Lung microvascular endothelial cell (primary cell): ENCODE measurements at regions not wholly inside any gene's neighbourhood (a gene's known extent, or its start where the extent isn't known, plus 50 kb on each side); places are given as distances from the start of the nearest gene placed in this dataset.

ENCODE experiments used
- DNase-seq, 2 donors: peaks; one replicate each; pipeline versions ENCODE4 v3.0.0 to v3.0.0-alpha.2; 2010; ENCODE audit warnings: low read depth in 2 of 2

DNA sequence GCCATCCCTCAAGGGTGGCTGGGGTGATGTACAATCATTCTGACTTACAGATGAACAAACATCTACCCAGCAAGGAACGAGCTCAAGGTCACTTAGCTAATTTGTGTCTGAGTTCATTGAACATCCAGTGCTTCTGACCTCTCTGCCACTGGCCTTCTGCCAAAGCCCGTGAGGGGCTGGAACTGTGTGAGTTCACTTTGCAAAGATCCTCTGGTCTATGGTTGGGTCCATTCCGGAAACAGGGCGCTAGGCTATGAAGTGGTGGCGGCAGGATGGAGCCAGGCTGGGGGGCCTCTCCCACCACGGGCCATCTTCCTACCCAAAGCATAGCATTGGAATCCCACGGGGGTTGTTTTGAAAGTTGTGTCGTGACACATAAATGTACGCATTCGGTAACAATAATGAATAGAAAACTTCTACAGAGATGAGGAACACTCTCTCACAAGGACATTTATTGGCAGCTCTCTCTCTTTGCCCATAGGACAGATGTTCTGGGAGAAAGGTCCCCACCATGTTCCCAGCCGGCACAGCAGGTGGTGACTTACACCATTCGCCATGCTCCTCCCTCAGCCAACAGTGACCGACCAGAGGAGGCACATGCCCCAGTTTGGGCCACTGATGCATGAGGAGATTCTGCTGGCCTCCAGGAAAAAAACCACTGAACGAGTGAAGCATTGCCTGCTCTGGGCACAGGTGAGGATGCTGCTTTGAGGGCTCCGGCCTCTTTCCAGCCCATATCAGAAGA is 214.7 kb upstream of the CHRNA7 start:
- DNase-seq = no peak

DNA sequence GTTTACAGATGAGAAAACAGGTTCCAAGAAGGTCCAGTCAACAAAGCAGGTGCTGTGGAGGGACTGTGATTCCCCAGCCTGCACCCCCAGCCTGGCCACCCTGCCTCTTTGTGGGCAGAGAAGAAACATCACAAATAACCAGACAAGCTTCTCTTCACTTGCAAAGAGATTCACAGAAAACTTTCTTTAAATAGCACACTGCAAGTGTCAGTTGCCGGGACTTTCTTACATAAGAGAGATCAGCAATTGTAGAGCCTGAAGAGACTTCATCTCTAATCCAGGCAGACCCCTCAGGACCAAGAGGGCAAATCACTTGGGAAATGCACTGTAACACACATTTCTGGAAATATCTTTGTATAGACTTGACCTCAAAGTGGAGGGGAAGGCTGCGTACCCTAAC is 207.9 kb upstream of the CHRNA7 start:
- DNase-seq = no peak

DNA sequence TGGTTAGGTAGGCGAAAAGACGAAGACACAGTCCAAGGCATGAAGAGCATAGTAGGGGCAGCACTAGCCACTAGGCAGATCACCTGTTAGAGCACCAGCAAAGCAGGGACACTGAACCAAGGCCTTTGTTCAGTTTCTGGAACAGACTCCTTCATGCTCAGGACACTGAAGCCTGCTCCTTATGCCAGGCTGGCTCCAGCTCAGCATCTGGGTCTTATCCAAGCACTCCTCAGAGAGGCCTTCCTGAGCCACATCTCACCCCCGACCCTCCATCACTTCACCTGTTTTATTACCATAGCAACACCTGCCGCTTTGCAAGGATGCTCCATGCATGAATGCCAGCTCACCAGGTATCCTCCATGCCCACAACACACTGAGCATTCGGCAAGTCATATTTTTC is 206.3 kb upstream of the CHRNA7 start:
- no peak for DNase-seq

DNA sequence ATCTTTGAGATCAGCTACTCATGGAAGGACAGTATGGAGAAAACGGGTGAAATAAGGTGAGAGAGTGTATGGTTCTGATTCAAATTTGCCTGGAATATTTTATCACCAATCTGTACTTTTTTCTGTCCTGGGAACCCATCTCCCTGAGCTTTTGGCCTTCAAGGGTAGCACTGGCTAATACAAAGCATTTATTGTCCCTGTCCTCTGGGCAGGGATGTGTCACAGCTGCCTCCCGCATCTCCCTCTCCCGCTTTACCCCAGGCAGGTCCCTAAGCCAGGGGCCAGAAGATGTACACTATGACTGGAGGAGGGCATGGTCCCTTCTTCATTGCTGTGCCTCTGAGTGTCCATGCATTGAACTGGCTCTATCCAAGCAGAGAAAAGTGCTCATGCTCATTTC is 201.7 kb upstream of the CHRNA7 start:
- DNase-seq = no peak

DNA sequence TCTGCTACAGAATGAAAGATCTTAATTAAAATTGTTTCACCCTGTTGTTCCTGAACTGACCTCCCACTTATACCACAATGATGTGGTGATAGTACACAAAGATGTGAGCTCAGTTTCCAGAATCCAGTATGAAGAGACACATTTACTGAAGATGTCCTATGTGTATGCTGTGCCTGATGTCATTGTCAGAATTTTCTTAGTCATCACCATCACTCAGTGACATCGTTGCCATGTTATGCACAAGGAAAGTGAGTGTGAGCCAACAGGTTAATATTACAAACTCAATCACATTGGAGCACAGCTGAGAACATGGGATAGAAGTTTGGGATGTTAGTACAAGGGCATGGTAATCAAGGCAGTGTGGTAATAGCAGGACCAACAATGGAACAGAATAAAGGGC is 199.7 kb upstream of the CHRNA7 start:
- DNase-seq = no peak

DNA sequence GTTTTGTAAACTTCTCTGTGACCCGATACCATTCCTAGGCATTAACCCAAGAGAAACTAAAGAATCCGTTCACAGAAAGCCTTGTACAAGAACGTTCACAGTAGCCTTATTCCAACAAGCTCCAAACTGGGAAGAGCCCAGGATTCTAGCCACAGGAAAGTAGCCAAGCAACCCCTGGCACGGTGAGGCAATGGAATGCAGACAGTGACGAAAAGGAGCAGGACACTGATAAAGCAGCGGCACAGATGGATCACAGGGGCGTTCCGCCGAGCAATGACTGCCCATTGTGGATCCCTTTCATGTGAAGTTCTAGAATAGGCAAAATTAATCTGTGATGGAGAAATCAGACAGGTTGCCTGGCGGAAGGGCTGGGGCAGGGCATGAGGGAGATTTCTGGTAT is 198.7 kb upstream of the CHRNA7 start:
- DNase-seq = no peak

DNA sequence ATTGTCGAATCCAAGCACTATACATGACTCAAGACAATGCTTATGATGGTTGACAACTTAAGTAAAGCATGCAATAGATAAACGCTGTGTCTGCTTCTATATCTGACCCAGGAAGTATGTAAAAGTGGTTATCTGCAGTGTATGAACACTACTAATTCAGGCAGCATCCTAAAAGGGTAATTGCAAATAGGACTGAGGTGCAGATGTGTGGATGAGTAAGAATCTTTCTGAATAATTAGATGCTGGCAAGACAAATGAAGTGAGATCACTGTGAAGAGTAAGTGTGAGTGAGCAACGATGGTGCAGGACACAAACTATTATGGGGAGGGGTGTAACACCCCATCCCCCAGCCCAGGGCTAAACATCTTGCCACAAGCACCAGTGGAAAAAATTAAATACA is 195.7 kb upstream of the CHRNA7 start:
- no peak for DNase-seq

DNA sequence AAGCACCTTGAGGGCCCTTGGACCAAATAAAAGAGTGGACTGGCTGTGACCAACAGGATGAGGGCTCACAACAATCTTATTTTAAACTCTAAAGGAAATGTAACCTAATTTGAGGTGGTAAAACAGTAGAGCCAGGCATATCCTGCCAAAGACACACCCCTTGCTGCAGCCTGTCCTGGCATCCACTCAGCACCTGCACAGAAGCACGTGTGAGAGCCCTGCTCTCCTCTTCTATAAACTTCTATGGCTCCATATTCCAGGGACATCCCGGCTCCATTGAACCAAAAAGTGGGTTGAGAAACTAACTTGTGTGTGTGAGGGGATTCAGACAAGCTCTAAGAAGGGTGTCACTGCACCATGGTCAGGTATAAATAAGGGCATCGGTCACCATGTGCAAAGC is 190.9 kb upstream of the CHRNA7 start:
- DNase-seq = no peak

DNA sequence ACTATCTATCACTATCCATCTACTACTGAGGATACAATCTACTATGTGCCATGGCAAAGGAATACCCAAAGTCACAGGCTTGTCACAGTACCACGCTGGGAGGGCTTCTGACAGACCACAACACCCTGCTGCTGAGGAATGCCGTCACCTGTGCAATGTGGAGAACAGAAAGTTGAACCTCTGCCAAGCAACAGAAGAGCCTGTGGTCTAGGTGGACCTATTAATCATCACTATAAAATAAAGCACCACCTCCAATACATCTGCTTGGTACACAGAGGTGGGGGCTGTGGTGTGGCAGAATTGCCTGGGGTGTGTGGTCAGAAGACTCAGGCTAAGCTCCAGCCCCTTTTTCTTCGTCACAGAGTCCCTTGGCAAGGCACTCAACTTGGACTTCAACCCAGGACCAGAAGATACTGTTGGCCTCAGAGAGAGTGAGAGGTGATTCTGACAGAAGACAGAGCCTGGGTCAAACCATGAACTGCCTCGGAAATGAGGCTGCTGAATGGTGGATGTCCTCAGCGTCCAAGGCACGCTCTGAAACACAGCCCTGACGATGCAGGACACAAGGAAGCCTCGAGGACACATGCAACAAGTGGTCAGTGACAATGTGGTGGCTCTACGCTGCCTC is 189.4 kb upstream of the CHRNA7 start:
- DNase-seq = no peak

DNA sequence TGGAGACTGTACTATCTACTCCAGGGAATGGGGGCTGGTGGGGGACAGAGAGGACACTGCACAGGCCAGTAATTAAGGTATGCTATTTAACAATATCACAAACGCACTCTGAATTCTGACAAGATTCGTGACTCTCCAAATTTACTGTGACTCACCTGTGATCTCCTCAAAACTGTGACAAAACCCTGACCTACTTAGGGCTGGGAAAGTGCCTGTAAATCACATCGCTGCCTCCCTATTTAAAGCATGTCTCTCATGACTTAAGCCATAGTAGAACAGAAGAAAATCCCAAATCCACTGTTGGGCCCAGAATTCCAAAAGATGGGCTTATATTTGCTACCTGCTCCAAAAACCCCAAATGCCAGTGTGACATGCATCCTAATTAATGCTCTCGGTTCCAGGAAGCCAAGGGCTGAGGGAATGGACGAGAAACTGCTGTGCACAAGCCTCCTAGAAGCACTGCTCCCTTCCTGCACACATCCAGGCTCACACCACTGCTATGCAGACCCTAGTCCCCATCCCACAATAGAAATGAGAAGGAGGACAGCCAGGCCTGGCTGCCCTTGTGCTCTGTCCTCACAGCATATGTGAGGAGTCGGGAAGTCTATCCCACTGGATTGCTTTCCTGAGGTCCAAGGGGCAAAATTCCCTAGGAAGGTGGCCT is 187.7 kb upstream of the CHRNA7 start:
- DNase-seq = no peak

DNA sequence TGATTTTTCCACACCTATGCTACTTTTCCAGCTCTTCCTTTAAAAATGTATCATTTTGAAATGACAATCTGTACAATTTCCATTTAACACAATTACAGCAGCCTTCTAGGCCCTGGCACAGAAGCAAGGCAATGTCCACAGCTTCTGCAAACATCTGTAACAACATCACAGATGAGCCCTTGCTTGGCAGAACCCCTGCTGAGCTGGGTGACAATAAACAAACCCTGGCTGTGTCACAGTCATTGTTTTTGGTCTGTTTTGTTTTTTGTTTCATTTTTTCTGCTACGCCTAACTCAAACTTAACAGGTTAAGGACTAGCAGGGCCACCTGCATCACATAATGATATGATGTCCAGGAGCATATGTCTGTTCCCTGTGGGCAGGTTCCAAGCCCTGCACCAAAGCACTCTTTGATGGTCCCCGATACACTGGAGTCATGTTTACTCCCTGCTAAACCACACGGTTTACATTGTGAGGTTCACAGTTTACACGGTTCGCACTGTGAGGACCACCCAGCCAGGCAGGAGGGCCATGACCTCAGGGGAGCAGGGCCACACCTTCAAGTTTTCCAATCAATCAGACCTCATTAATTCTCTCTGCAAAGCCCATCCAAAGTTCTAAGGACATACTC is 186.8 kb upstream of the CHRNA7 start:
- DNase-seq = no peak

DNA sequence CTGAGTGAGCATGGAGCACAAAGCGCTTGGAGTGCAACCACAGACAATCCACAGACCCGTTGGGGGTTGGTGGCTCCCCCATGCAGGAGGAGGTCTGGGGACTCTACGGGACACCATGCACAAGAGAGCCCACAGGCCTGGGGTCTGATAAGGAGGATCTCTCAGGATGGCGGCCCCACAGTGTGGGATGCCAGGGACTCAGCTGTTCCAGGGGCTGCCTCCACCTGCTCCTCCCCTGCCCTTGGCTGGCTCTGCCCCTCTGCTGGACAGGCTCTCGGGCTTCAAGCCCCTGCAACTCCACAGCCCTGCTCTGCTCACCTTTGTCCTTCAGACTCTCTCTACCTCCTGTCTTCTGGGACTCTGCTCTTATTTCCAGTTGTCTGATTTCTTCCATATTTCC is 184.5 kb upstream of the CHRNA7 start:
- no peak for DNase-seq

DNA sequence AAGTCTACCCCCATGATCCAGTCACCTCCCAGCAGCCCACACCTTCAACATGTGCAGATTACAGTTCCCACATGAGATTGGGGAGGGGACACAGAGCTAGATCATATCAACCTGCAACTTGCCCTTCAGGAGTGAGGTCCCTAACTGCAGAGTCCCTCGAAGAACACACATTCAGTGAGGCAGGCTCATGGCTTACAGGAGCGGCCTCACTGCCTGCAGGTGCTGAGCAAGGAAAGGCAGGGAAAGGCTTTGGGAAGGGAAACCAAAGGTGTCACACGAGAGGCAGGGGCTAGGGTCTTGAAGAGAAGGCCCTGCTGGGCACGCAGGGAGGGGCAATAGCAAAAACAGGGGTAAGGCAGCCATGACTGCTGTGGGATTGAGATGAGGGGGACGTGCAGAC is 182.4 kb upstream of the CHRNA7 start:
- DNase-seq = no peak

DNA sequence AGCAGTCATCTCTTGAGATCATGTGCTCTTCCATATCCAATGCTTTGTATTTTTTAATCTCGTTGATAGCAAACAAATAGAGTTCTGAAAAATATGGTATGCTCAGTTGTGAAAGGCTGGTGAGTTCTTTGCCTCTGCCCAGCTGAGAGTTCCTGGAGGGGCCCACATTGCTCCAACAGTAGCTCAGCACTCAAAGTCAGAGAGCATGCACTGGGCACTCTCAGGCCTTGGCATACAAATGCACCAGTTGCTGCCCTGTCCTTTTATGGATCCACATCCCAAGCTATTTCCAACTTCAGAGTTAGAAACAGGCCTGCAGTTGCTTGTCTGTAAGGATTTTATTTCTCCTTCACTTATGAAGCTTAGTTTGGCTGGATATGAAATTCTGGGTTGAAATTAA is 181.7 kb upstream of the CHRNA7 start:
- no peak for DNase-seq

DNA sequence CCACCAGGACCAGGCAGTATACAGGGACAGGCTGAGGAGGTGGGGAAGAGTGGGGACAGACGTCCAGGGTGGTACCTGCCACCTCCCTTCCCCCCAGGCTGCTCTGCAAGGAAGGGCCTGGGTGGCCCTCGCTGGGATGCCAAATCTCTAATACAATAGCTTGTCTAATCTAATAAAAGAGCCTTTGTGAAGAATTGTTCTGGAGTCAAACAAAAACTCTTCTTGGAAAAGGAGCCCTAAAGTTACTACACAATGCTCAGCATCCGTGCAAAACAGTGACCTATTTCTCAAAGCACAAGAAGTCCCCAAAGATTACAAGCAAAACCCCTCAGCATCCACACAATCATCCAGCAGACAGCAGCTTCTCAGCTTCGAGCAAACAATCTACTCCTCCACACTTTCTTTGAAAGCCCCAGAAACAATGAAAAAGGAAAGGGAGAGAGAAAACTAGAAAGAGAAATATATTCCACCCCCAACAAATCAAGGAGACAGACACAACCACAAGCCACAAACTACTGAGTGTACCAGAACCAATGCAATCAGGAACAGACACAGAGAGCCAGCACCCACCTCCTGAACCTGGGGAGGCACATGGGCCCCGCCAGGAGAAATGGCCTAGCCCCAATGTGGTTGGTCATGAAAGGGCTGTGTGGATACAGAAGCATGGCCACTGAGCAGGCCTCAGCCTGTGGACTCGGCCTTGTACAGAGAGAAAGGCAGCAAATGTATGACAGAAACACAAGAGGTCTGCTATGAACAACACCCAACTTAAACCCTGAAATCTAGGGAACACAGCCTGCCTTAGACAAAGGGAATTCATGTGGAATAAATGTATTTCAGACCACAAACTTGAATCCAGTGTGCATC is 177.1 kb upstream of the CHRNA7 start:
- no peak for DNase-seq

DNA sequence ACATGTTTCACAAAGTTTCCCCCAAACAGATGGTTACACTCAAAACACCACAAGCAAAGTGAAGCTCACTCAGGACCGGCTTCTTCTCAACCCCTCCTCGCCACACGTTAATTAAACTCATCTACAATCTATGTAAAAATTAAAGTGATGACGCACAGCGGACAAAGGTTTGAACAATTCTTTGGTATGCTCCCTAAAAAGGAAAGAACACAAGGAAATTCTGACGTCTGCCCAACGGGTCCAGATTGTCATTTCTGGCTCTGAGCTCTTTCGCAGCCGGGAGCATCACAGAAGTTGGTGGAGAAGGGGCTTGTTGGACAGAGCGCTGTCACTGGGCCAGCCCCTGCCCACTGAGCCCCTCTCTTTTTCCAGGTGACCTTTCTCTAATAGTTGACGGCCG is 173.7 kb upstream of the CHRNA7 start:
- no peak for DNase-seq

DNA sequence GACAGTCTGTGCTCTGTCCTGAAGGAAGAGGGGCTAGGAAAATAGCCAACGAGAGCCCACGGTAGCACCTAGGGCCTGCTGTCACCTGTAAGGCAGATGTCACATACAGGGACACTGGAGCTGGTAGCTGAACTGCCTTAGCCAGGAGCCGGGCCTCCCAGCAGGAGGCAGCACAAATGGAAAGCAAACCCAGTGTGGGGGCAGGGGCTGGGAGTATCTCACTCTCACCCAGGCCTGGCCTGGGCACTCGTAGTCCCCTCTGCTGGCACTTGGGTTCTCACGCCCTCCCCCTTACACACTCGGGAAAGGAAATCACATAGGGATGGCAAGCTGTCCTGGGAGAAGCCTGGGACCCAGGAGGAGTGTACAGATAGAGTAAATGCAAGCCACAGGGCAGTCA is 173.1 kb upstream of the CHRNA7 start:
- no peak for DNase-seq

DNA sequence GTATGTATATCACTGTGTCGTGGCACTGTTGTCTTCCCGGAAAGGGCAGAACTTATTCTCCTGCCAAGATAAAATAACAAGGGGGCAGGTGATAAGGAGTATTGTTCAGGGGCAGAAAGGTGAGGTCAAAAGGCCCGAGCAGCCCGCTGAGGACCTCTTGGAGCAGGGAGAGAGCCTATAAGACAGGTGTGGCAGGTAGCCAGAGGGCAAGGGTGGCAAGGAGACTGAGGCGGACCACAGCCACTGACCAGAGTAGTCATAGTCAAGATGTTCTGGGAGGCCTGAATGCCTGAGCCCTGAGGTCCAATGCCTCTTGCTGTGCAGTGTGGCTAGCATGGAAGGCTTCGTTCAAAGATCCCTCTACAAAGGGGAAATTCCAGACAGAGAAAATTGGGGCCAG is 172.3 kb upstream of the CHRNA7 start:
- DNase-seq = no peak

DNA sequence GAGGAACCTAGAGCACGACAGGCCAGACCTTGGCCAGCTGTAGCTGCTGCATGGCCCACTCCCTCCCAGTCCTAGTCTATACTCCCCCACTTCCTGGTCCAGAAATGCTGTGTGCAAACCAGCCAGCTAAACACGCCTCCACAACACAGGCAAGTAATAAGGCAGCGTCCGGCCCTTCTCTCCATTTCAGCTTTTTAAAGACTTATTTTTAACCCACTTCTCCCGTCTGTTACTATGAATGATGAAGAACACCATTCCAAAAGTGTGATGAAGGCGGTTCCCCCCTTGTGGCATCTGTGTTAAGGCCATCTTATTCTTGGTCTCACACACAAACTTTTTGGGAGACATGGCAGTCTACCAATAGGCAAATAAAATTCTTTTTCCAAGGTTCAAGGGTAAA is 164.1 kb upstream of the CHRNA7 start:
- no peak for DNase-seq

DNA sequence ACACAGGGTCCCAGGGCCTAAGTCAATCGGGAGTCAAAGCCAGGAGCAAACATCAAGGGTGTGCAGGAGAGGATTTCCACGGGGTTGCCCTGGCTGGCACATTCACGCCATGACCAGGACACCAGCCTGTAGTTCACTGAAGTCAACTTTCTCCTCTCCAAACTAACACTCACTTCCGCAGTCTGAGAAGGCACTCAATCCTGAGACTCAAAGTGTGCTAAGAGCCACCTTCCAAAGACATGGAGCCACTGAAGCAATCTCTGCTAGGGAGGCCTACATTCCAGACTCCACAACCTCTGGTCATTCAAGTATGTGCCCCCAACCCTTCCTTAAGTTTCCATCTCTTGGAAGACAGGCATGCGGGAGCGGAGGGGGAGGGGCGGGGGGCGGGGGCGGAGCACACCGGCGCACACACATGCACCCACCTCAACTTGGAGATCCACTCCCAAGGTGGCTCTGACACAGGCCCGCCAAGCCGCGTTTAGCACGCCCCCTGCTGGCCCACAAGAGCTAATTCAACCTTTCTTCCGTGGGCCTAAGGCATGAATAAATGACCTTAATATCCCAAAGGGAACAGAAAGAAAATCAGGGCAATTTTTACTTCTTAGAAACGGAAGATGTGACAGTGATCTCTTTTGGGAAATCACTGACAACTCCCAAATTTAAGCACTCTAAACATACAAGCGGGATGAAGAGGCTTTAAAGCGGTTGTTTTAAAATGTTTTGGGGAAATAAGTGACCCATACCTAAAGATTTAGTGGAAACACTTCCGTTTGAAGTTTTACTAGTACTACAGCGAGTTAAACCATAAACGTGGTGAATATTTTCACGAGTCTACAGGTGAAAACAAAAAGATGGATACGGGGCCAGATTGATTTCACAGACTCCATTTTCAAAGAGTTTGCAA is 162.5 kb upstream of the CHRNA7 start:
- peak; percentile 64 to 72 for DNase-seq
